GM23248 (cell line): ENCODE measurements at regions not wholly inside any gene's neighbourhood (a gene's known extent, or its start where the extent isn't known, plus 50 kb on each side); places are given as distances from the start of the nearest gene placed in this dataset.

Experiments used
- DNase-seq: peaks from one replicate; pipeline ENCODE4 v3.0.0-alpha.2; 2015
- H2AFZ ChIP-seq: fragments of 200-600 bp; sonication (generic); 2 replicates; pipeline ENCODE4 v1.6.1; 2016; ENCODE audit warnings: antibody characterized with exemption
- H3F3A ChIP-seq: fragments of 200-600 bp; sonication (generic); 2 replicates; pipeline ENCODE4 v1.6.1; 2016; ENCODE audit warnings: mild to moderate bottlenecking, antibody characterized with exemption, mixed run types; ENCODE audit not compliant: insufficient read depth
- H3K27ac ChIP-seq: fragments of 200-600 bp; sonication (generic); 2 replicates; pipeline ENCODE4 v1.5.1; 2016; ENCODE audit warnings: mild to moderate bottlenecking
- H3K27me3 ChIP-seq: fragments of 200-600 bp; sonication (generic); replicated peaks from 2 replicates; pipeline ENCODE4 v1.6.1; 2016; ENCODE audit warnings: mild to moderate bottlenecking; ENCODE audit not compliant: insufficient read depth
- H3K36me3 ChIP-seq: fragments of 200-600 bp; sonication (generic); 2 replicates; pipeline ENCODE4 v1.6.1; 2016; ENCODE audit warnings: low read depth, mild to moderate bottlenecking
- H3K4me1 ChIP-seq: fragments of 200-600 bp; sonication (generic); 2 replicates; pipeline ENCODE4 v1.6.1; 2016; ENCODE audit warnings: mild to moderate bottlenecking; ENCODE audit not compliant: insufficient read depth
- H3K4me2 ChIP-seq: fragments of 200-600 bp; sonication (generic); one replicate; pipeline ENCODE4 v1.6.1; 2016; ENCODE audit warnings: mild to moderate bottlenecking; ENCODE audit not compliant: unreplicated experiment
- H3K4me3 ChIP-seq: fragments of 200-600 bp; sonication (generic); 2 replicates; pipeline ENCODE4 v1.5.1; 2016; ENCODE audit warnings: mild to moderate bottlenecking
- H3K79me2 ChIP-seq: fragments of 200-600 bp; sonication (generic); 2 replicates; pipeline ENCODE4 v1.6.1; 2016; ENCODE audit warnings: mild to moderate bottlenecking; ENCODE audit not compliant: insufficient read depth
- H3K9ac ChIP-seq: fragments of 200-600 bp; sonication (generic); 2 replicates; pipeline ENCODE4 v1.6.1; 2016; ENCODE audit warnings: mild to moderate bottlenecking
- H3K9me2 ChIP-seq: fragments of 200-600 bp; sonication (generic); 2 replicates; pipeline ENCODE4 v1.6.1; 2016; ENCODE audit warnings: mixed run types, mild to moderate bottlenecking, moderate library complexity; ENCODE audit not compliant: insufficient read depth
- H3K9me3 ChIP-seq: fragments of 200-600 bp; sonication (generic); one replicate; pipeline ENCODE4 v1.6.1; 2017; ENCODE audit warnings: low read depth
- H4K20me1 ChIP-seq: fragments of 200-600 bp; sonication (generic); 2 replicates; pipeline ENCODE4 v1.6.0; 2016; ENCODE audit not compliant: insufficient read depth
- EZH2 ChIP-seq: fragments of 200-600 bp; sonication (generic); IDR thresholded peaks from 2 replicates; pipeline ENCODE4 v1.6.1; 2018; ENCODE audit warnings: antibody characterized with exemption, mild to moderate bottlenecking; ENCODE audit not compliant: insufficient read depth, poor library complexity, severe bottlenecking
- EZH2phosphoT487 ChIP-seq: fragments of 200-600 bp; sonication (generic); IDR thresholded peaks from 2 replicates; pipeline ENCODE4 v1.6.1; 2018; ENCODE audit warnings: antibody characterized with exemption, moderate library complexity, mild to moderate bottlenecking, low read depth; ENCODE audit not compliant: insufficient read depth
- WGBS, 2 experiments: methylation state at CpG; one replicate each; pipeline ENCODE4 v1.1.6; 2015 to 2017; ENCODE audit warnings: low lambda C conversion rate in 2 of 2, low coverage in 1 of 2; ENCODE audit errors: missing lambda C conversion rate in 2 of 2; 5-methylcytosine and 5-hydroxymethylcytosine counted together
- in situ Hi-C: fragments of 300-500 bp; cut with MboI; formaldehyde crosslinking; loops from 2 replicates; pipeline ENCODE4 v1.15.0; 2020

- 90 to 93% methylated on average over 9 of the region's 9 CpGs for WGBS, 2 experiments
- no peak for DNase-seq
- H2AFZ ChIP-seq = no peak overlapping the region
- no peaks in the 10 kb centered on the region for H3K9me3 ChIP-seq
- TF ChIP-seq EZH2phosphoT487 (no peak), EZH2 (no peak)
- H3K79me2 ChIP-seq = no peaks in the 10 kb centered on the region
- H3K9me2 ChIP-seq = no peaks in the 10 kb centered on the region
- H4K20me1 ChIP-seq = no peaks in the 10 kb centered on the region
- H3K4me3 ChIP-seq = no peak overlapping the region
- no peaks in the 10 kb centered on the region for H3K27me3 ChIP-seq
- no peak overlapping the region for H3K9ac ChIP-seq
- H3K4me2 ChIP-seq = no peak overlapping the region
- in situ Hi-C loops = no loop called here
- no peak overlapping the region for H3K27ac ChIP-seq
- H3K4me1 ChIP-seq = peaks cover 35% of the 10 kb centered on the region
- H3F3A ChIP-seq = peaks cover 24% of the 10 kb centered on the region
- no peaks in the 10 kb centered on the region for H3K36me3 ChIP-seq
Observed at GRCh38 chr13:29679396-29680053, 84.0 kb upstream of the SLC7A1 start.

DNA sequence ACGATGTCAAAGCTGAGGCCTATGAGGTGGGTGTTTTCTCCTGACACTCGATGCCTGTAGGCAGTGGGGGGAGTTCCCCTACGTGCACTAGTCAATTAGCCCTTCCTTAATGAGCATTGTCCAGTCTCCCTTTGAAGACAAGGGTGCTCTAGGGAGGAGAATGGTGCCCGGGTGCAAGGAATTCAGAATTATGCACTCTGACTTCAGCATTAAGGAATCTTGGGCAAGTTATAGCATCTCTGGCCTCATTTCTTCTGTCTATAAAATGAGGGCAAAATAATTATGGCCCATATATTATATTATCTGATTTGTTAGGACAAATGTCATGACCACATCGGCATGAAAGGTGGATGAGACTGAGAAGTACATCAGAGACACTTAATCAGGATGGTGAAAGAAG lies 82.1 kb upstream of the SLC7A1 start:
- Histone ChIP-seq H3K9me3 (no peaks in the 10 kb centered on the region), H3K4me3 (no peak overlapping the region), H3K79me2 (no peaks in the 10 kb centered on the region), H4K20me1 (no peaks in the 10 kb centered on the region), H3K4me1 (peaks cover 34% of the 10 kb centered on the region), H3F3A (peaks cover 15% of the 10 kb centered on the region), H3K27me3 (no peaks in the 10 kb centered on the region), H3K4me2 (peak overlapping the region; percentile 1), H3K9ac (no peak overlapping the region), H3K27ac (no peak overlapping the region), H2AFZ (no peak overlapping the region), H3K36me3 (no peaks in the 10 kb centered on the region), H3K9me2 (no peaks in the 10 kb centered on the region)
- 79 to 80% methylated on average over 5 of the region's 5 CpGs for WGBS, 2 experiments
- TF ChIP-seq EZH2phosphoT487 = no peak
- TF ChIP-seq EZH2 = no peak
- no peak for DNase-seq
- in situ Hi-C loops = no loop called here

GRCh38 chr13:29676941-29677452 lies 81.5 kb upstream of the SLC7A1 start:
- H3K4me3 ChIP-seq = peak overlapping the region; percentile 42; the same call in 1 of the 2 replicates
- H3K36me3 ChIP-seq = no peaks in the 10 kb centered on the region
- TF ChIP-seq EZH2phosphoT487 = no peak
- TF ChIP-seq EZH2 = no peak
- H3K9me3 ChIP-seq = no peaks in the 10 kb centered on the region
- H3K9me2 ChIP-seq = no peaks in the 10 kb centered on the region
- H2AFZ ChIP-seq = peak overlapping the region; percentile 50
- peak overlapping the region; percentile 68 for H3K4me2 ChIP-seq
- peak; percentile 72 for DNase-seq
- peak overlapping the region; percentile 45; the same call in 1 of the 2 replicates for H3K9ac ChIP-seq
- WGBS, 2 experiments = 76 to 77% methylated on average over 9 of the region's 9 CpGs
- no peaks in the 10 kb centered on the region for H3K79me2 ChIP-seq
- H3K27ac ChIP-seq = peak overlapping the region; percentile 77
- no peaks in the 10 kb centered on the region for H4K20me1 ChIP-seq
- peaks cover 21% of the 10 kb centered on the region for H3F3A ChIP-seq
- in situ Hi-C loops = no loop called here
- H3K27me3 ChIP-seq = no peaks in the 10 kb centered on the region
- peaks cover 34% of the 10 kb centered on the region for H3K4me1 ChIP-seq

- TF ChIP-seq EZH2 = no peak
- no peak for TF ChIP-seq EZH2phosphoT487
- peak; percentile 80 for DNase-seq
- Histone ChIP-seq H3K4me1 (peaks cover 34% of the 10 kb centered on the region), H3K79me2 (no peaks in the 10 kb centered on the region), H4K20me1 (no peaks in the 10 kb centered on the region), H3K9me2 (no peaks in the 10 kb centered on the region), H3K9ac (peak overlapping the region; percentile 45; the same call in 1 of the 2 replicates), H3K27me3 (no peaks in the 10 kb centered on the region), H2AFZ (peak overlapping the region; percentile 50), H3K27ac (peak overlapping the region; percentile 77), H3K4me3 (peak overlapping the region; percentile 42; the same call in 1 of the 2 replicates), H3K9me3 (no peaks in the 10 kb centered on the region), H3K4me2 (peak overlapping the region; percentile 68), H3F3A (peaks cover 24% of the 10 kb centered on the region), H3K36me3 (no peaks in the 10 kb centered on the region)
- in situ Hi-C loops = no loop called here
- 36 to 53% methylated on average over 4 of the region's 4 CpGs for WGBS, 2 experiments
Observed at GRCh38 chr13:29676535-29676934, 81.0 kb upstream of the SLC7A1 start.
